ENCODE measurements at regions not wholly inside any gene's neighbourhood (a gene's known extent, or its start where the extent isn't known, plus 50 kb on each side); places are given as distances from the start of the nearest gene placed in this dataset.

- DNase-seq (no peak), ATAC-seq (peak; percentile 41)
- intact Hi-C loops (cut with DNase I): no loop called here
- Histone ChIP-seq H3K36me3 (no peaks in the 10 kb centered on the region), H3K4me1 (no peaks in the 10 kb centered on the region), H3K9me3 (no peaks in the 10 kb centered on the region), H3K4me3 (no peak overlapping the region), H3K27me3 (no peaks in the 10 kb centered on the region), H3K27ac (no peak overlapping the region)
- TF ChIP-seq CTCF (IDR thresholded peaks at IDR 0.05): no peak
Observed at GRCh38 chr4:10333942-10334341, 123.3 kb downstream of the ZNF518B start.

- intact Hi-C loops (cut with DNase I): no loop called here
- H3K27me3 ChIP-seq: peaks cover 0 to 5% of the 10 kb centered on the region in 2 donors
- H3K9me3 ChIP-seq: no peaks in the 10 kb centered on the region
- no peaks in the 10 kb centered on the region for H3K36me3 ChIP-seq
- no peak overlapping the region for H3K27ac ChIP-seq
- no peaks in the 10 kb centered on the region for H3K4me1 ChIP-seq
- no peak overlapping the region for H3K4me3 ChIP-seq
- DNase-seq (no peak), ATAC-seq (no peak)
- no peak for TF ChIP-seq CTCF (IDR thresholded peaks at IDR 0.05)
Observed at GRCh38 chr4:10326075-10326474, 131.2 kb downstream of the ZNF518B start.

GRCh38 chr4:10321931-10322330, 135.3 kb downstream of the ZNF518B start:
- Histone ChIP-seq H3K27ac (no peak overlapping the region), H3K27me3 (peaks cover 0 to 5% of the 10 kb centered on the region in 2 donors), H3K4me3 (no peak overlapping the region), H3K4me1 (no peaks in the 10 kb centered on the region), H3K9me3 (no peaks in the 10 kb centered on the region), H3K36me3 (no peaks in the 10 kb centered on the region)
- intact Hi-C loops (cut with DNase I): no loop called here
- TF ChIP-seq CTCF (IDR thresholded peaks at IDR 0.05): no peak
- no peak for DNase-seq
- no peak for ATAC-seq

GRCh38 chr4:10320130-10320529, 137.1 kb downstream of the ZNF518B start:
- Histone ChIP-seq H3K27ac (no peak overlapping the region), H3K27me3 (peaks cover 0 to 5% of the 10 kb centered on the region in 2 donors), H3K36me3 (no peaks in the 10 kb centered on the region), H3K4me3 (no peak overlapping the region), H3K9me3 (no peaks in the 10 kb centered on the region), H3K4me1 (no peaks in the 10 kb centered on the region)
- intact Hi-C loops (cut with DNase I): no loop called here
- ATAC-seq: no peak
- no peak for TF ChIP-seq CTCF (IDR thresholded peaks at IDR 0.05)
- no peak for DNase-seq

GRCh38 chr4:10317345-10317744, 139.9 kb downstream of the ZNF518B start:
- H3K4me3 ChIP-seq: no peak overlapping the region
- ATAC-seq (no peak), DNase-seq (no peak)
- TF ChIP-seq CTCF (IDR thresholded peaks at IDR 0.05): no peak
- H3K36me3 ChIP-seq: no peaks in the 10 kb centered on the region
- no peaks in the 10 kb centered on the region for H3K9me3 ChIP-seq
- no peaks in the 10 kb centered on the region for H3K4me1 ChIP-seq
- H3K27ac ChIP-seq: no peak overlapping the region
- intact Hi-C loops (cut with DNase I): no loop called here
- H3K27me3 ChIP-seq: no peaks in the 10 kb centered on the region

Measured in left lung (tissue), 4 donors.